GM18507 (cell line): ENCODE measurements at regions not wholly inside any gene's neighbourhood (a gene's known extent, or its start where the extent isn't known, plus 50 kb on each side); places are given as distances from the start of the nearest gene placed in this dataset.

Experiments
- DNase-seq: peaks from one replicate; pipeline ENCODE4 v3.0.0; 2011; ENCODE audit warnings: low read depth; ENCODE audit not compliant: insufficient read length; ENCODE audit errors: extremely low spot score
- FAIRE-seq: peaks from 2 replicates; lab custom pipeline; 2011; peaks lifted over from hg19 to GRCh38; lab: Jason Lieb, UNC

- no peak for FAIRE-seq
Measured at GRCh38 chr15:77733579-77734300, 101.0 kb upstream of the LINGO1 start.

GRCh38 chr15:77732514-77733335, 100.0 kb upstream of the LINGO1 start:
- FAIRE-seq = no peak
- DNase-seq = no peak

More at GRCh38 chr15:77733579-77734300, 101.0 kb upstream of the LINGO1 start:
- no peak for DNase-seq

- DNase-seq (no peak), FAIRE-seq (no peak)
Measured at GRCh38 chr15:77731945-77732344, 99.2 kb upstream of the LINGO1 start.

- FAIRE-seq (no peak), DNase-seq (no peak)
Measured at GRCh38 chr15:77731067-77731466, 98.4 kb upstream of the LINGO1 start.

GRCh38 chr15:77727635-77728304, 95.1 kb upstream of the LINGO1 start:
- no peak for FAIRE-seq
- no peak for DNase-seq

GRCh38 chr15:77724715-77725114, 92.0 kb upstream of the LINGO1 start:
- no peak for FAIRE-seq
- no peak for DNase-seq

GRCh38 chr15:77723756-77724155, 91.0 kb upstream of the LINGO1 start:
- FAIRE-seq = no peak
- DNase-seq = no peak

GRCh38 chr15:77722759-77723460, 90.2 kb upstream of the LINGO1 start:
- DNase-seq (no peak), FAIRE-seq (no peak)

GRCh38 chr15:77721963-77722362, 89.3 kb upstream of the LINGO1 start:
- FAIRE-seq (no peak), DNase-seq (no peak)

- FAIRE-seq (no peak), DNase-seq (no peak)
Measured at GRCh38 chr15:77720655-77721054, 87.9 kb upstream of the LINGO1 start.

GRCh38 chr15:77720173-77720572, 87.5 kb upstream of the LINGO1 start:
- no peak for FAIRE-seq

GRCh38 chr15:77719450-77719849, 86.7 kb upstream of the LINGO1 start:
- FAIRE-seq (no peak), DNase-seq (no peak)

More at GRCh38 chr15:77720173-77720572, 87.5 kb upstream of the LINGO1 start:
- no peak for DNase-seq

- DNase-seq = no peak
- no peak for FAIRE-seq
Measured at GRCh38 chr15:77717333-77717990, 84.8 kb upstream of the LINGO1 start.

GRCh38 chr15:77716632-77717332, 84.1 kb upstream of the LINGO1 start:
- DNase-seq = no peak
- FAIRE-seq = no peak

- FAIRE-seq = no peak
- DNase-seq = no peak
Measured at GRCh38 chr15:77715860-77716259, 83.1 kb upstream of the LINGO1 start.

- FAIRE-seq (no peak), DNase-seq (no peak)
Measured at GRCh38 chr15:77715051-77715450, 82.3 kb upstream of the LINGO1 start.

GRCh38 chr15:77714555-77714954, 81.8 kb upstream of the LINGO1 start:
- no peak for FAIRE-seq

GRCh38 chr15:77714023-77714422, 81.3 kb upstream of the LINGO1 start:
- DNase-seq (no peak), FAIRE-seq (no peak)

More at GRCh38 chr15:77714555-77714954, 81.8 kb upstream of the LINGO1 start:
- DNase-seq = no peak

- FAIRE-seq = no peak
- DNase-seq = no peak
Measured at GRCh38 chr15:77713281-77713680, 80.6 kb upstream of the LINGO1 start.
